Liver (tissue), 8 donors: ENCODE measurements at regions not wholly inside any gene's neighbourhood (a gene's known extent, or its start where the extent isn't known, plus 50 kb on each side); places are given as distances from the start of the nearest gene placed in this dataset.

Source experiments
- DNase-seq: peaks from one replicate; pipeline ENCODE4 v3.0.0-alpha.2; 2017; ENCODE audit warnings: low spot score
- H3K27ac ChIP-seq, 2 donors: one replicate each; pipeline ENCODE4 v1.7.0; 2013; ENCODE audit warnings: inconsistent platforms in 2 of 2, low read length in 2 of 2, control low read depth in 1 of 2, low read depth in 1 of 2, mild to moderate bottlenecking in 1 of 2
- H3K27me3 ChIP-seq, 4 donors: one replicate each; pipeline versions ENCODE4 v1.6.1 to v1.7.0; 2013; ENCODE audit warnings: low read length in 3 of 4, inconsistent platforms in 1 of 4, mild to moderate bottlenecking in 1 of 4, moderate library complexity in 1 of 4; ENCODE audit not compliant: control insufficient read depth in 4 of 4, insufficient read depth in 4 of 4
- H3K36me3 ChIP-seq, 4 donors: one replicate each; pipeline versions ENCODE4 v1.6.1 to v1.7.0; 2013; ENCODE audit warnings: low read length in 3 of 4, mild to moderate bottlenecking in 3 of 4, low read depth in 1 of 4, moderate library complexity in 1 of 4; ENCODE audit not compliant: control insufficient read depth in 4 of 4, insufficient read depth in 3 of 4
- H3K4me1 ChIP-seq, 4 donors: one replicate each; pipeline versions ENCODE4 v1.6.1 to v1.7.0; 2013; ENCODE audit warnings: low read length in 3 of 4, mild to moderate bottlenecking in 3 of 4, moderate library complexity in 1 of 4; ENCODE audit not compliant: control insufficient read depth in 4 of 4, insufficient read depth in 4 of 4
- H3K4me3 ChIP-seq, 3 donors: one replicate each; pipeline versions ENCODE4 v1.6.1 to v1.7.0; 2013; ENCODE audit warnings: low read length in 3 of 3, control low read depth in 1 of 3, low read depth in 1 of 3, mild to moderate bottlenecking in 1 of 3
- H3K9ac ChIP-seq, 2 donors: one replicate each; pipeline ENCODE4 v1.7.0; 2013; ENCODE audit warnings: low read length in 2 of 2, mild to moderate bottlenecking in 2 of 2, moderate library complexity in 2 of 2, control low read depth in 1 of 2, low read depth in 1 of 2
- H3K9me3 ChIP-seq, 4 donors: one replicate each; pipeline versions ENCODE4 v1.6.1 to v1.7.0; 2013; ENCODE audit warnings: low read length in 3 of 4; ENCODE audit not compliant: control insufficient read depth in 4 of 4
- EGR1 ChIP-seq, 2 donors: IDR thresholded peaks; 2 replicates each; pipeline ENCODE4 v1.6.1; 2016 to 2018; ENCODE audit warnings: antibody characterized with exemption in 2 of 2, low read depth in 2 of 2
- FOXA1 ChIP-seq: IDR thresholded peaks from 2 replicates; pipeline ENCODE4 v1.6.1; 2016; ENCODE audit warnings: antibody characterized with exemption
- FOXA2 ChIP-seq: IDR thresholded peaks from 2 replicates; pipeline ENCODE4 v1.6.1; 2016; ENCODE audit warnings: antibody characterized with exemption
- HNF4A ChIP-seq, 2 donors: conservative IDR thresholded peaks; 2 replicates each; pipeline ENCODE4 v1.6.1; 2016; ENCODE audit warnings: antibody characterized with exemption in 2 of 2, mild to moderate bottlenecking in 2 of 2
- HNF4G ChIP-seq: IDR thresholded peaks from 2 replicates; pipeline ENCODE4 v1.6.1; 2016; ENCODE audit warnings: antibody characterized with exemption
- JUND ChIP-seq, 2 donors: IDR thresholded peaks; 2 replicates each; pipeline ENCODE4 v1.6.1; 2016; ENCODE audit warnings: antibody characterized with exemption in 2 of 2
- NR2F2 ChIP-seq: IDR thresholded peaks from 2 replicates; pipeline ENCODE4 v1.6.1; 2016; ENCODE audit warnings: antibody characterized with exemption
- RAD21 ChIP-seq, 2 donors: IDR thresholded peaks; 2 replicates each; pipeline ENCODE4 v1.6.1; 2016; ENCODE audit warnings: antibody characterized with exemption in 2 of 2, mild to moderate bottlenecking in 2 of 2
- RXRA ChIP-seq, 2 donors: IDR thresholded peaks; 2 replicates each; pipeline ENCODE4 v1.6.1; 2017 to 2018; ENCODE audit warnings: antibody characterized with exemption in 2 of 2, mild to moderate bottlenecking in 1 of 2
- SP1 ChIP-seq: IDR thresholded peaks from 2 replicates; pipeline ENCODE4 v1.6.1; 2018; ENCODE audit warnings: antibody characterized with exemption, mild to moderate bottlenecking
- TAF1 ChIP-seq: conservative IDR thresholded peaks from 2 replicates; pipeline ENCODE4 v1.6.1; 2016; ENCODE audit warnings: antibody characterized with exemption, mild to moderate bottlenecking
- YY1 ChIP-seq: IDR thresholded peaks from 2 replicates; pipeline ENCODE4 v1.6.1; 2016; ENCODE audit warnings: antibody characterized with exemption, mild to moderate bottlenecking
- WGBS: extraction: QIAGEN DNeasy Blood & Tissue Kit; methylation state at CpG from one replicate; pipeline ENCODE4 v1.1.7; 2013; 5-methylcytosine and 5-hydroxymethylcytosine counted together
- TF ChIP-seq, protein P1 (sequence below): IDR thresholded peaks from 2 replicates; pipeline ENCODE4 v1.6.1; 2016; ENCODE audit warnings: antibody characterized with exemption, mild to moderate bottlenecking
- TF ChIP-seq, protein P2 (sequence below): IDR thresholded peaks from 2 replicates; pipeline ENCODE4 v1.6.1; 2016; ENCODE audit warnings: antibody characterized with exemption
- TF ChIP-seq, protein P3 (sequence below): IDR thresholded peaks from 2 replicates; pipeline ENCODE4 v1.6.1; 2016; ENCODE audit warnings: antibody characterized with exemption
- TF ChIP-seq, protein P4 (sequence below): fragments of 150-350 bp; IDR thresholded peaks from 2 replicates; pipeline ENCODE4 v1.5.1; 2017; ENCODE audit warnings: improper control_type of control experiment, low read depth, low read length; ENCODE audit not compliant: missing input control
- TF ChIP-seq, protein P5 (sequence below): IDR thresholded peaks from 2 replicates; pipeline ENCODE4 v1.6.1; 2016; ENCODE audit warnings: antibody characterized with exemption
- donor health status: healthy.
- donor health status: healthy.
- donor health status: healthy.
- donor health status: healthy.
- donor health status: healthy.

DNA sequence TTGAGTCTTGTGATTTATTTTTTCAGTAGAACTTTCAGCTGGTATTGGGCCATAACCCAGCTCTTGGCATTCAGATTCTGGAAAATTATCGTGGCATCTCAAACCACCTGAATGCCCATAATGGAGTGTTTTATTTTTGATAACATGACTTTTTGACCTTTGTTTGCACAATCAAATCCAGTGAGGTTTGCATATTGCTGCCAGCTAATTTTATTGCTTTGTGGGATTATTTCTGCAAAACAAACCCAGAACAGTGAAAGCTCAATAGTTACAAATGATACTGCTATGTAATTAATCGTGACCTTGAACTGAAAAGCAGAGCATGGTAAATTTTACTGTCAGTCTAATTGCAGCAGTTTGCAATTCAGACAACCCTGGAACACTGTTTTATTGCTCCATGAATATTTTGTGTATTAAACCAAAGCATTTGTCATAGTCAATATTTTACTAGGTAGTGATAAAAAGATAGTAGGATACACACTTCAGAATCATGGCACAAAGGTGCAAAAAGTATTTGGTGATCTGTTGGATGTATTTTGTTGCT lies 255.2 kb upstream of the NAV3 start:
- H3K9ac ChIP-seq: no peak overlapping the region
- WGBS: 57% methylated on average over 2 of the region's 2 CpGs
- no peak overlapping the region for H3K27ac ChIP-seq
- TF ChIP-seq JUND (IDR thresholded peaks at IDR 0.05) (no peak), SP1 (no peak), TAF1 (no peak), FOXA1 (no peak), EGR1 (IDR thresholded peaks at IDR 0.05; ENCODE audit: low read depth in 2 of 2) (no peak), HNF4A (conservative IDR thresholded peaks at IDR 0.05) (no peak), YY1 (no peak), FOXA2 (no peak), HNF4G (no peak), NR2F2 (no peak)
- TF ChIP-seq, protein P1, sequence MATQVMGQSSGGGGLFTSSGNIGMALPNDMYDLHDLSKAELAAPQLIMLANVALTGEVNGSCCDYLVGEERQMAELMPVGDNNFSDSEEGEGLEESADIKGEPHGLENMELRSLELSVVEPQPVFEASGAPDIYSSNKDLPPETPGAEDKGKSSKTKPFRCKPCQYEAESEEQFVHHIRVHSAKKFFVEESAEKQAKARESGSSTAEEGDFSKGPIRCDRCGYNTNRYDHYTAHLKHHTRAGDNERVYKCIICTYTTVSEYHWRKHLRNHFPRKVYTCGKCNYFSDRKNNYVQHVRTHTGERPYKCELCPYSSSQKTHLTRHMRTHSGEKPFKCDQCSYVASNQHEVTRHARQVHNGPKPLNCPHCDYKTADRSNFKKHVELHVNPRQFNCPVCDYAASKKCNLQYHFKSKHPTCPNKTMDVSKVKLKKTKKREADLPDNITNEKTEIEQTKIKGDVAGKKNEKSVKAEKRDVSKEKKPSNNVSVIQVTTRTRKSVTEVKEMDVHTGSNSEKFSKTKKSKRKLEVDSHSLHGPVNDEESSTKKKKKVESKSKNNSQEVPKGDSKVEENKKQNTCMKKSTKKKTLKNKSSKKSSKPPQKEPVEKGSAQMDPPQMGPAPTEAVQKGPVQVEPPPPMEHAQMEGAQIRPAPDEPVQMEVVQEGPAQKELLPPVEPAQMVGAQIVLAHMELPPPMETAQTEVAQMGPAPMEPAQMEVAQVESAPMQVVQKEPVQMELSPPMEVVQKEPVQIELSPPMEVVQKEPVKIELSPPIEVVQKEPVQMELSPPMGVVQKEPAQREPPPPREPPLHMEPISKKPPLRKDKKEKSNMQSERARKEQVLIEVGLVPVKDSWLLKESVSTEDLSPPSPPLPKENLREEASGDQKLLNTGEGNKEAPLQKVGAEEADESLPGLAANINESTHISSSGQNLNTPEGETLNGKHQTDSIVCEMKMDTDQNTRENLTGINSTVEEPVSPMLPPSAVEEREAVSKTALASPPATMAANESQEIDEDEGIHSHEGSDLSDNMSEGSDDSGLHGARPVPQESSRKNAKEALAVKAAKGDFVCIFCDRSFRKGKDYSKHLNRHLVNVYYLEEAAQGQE: no peak
- TF ChIP-seq, protein P2, sequence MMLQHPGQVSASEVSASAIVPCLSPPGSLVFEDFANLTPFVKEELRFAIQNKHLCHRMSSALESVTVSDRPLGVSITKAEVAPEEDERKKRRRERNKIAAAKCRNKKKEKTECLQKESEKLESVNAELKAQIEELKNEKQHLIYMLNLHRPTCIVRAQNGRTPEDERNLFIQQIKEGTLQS: no peak
- TF ChIP-seq, protein P3, sequence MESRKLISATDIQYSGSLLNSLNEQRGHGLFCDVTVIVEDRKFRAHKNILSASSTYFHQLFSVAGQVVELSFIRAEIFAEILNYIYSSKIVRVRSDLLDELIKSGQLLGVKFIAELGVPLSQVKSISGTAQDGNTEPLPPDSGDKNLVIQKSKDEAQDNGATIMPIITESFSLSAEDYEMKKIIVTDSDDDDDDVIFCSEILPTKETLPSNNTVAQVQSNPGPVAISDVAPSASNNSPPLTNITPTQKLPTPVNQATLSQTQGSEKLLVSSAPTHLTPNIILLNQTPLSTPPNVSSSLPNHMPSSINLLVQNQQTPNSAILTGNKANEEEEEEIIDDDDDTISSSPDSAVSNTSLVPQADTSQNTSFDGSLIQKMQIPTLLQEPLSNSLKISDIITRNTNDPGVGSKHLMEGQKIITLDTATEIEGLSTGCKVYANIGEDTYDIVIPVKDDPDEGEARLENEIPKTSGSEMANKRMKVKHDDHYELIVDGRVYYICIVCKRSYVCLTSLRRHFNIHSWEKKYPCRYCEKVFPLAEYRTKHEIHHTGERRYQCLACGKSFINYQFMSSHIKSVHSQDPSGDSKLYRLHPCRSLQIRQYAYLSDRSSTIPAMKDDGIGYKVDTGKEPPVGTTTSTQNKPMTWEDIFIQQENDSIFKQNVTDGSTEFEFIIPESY: no peak
- TF ChIP-seq, protein P4, sequence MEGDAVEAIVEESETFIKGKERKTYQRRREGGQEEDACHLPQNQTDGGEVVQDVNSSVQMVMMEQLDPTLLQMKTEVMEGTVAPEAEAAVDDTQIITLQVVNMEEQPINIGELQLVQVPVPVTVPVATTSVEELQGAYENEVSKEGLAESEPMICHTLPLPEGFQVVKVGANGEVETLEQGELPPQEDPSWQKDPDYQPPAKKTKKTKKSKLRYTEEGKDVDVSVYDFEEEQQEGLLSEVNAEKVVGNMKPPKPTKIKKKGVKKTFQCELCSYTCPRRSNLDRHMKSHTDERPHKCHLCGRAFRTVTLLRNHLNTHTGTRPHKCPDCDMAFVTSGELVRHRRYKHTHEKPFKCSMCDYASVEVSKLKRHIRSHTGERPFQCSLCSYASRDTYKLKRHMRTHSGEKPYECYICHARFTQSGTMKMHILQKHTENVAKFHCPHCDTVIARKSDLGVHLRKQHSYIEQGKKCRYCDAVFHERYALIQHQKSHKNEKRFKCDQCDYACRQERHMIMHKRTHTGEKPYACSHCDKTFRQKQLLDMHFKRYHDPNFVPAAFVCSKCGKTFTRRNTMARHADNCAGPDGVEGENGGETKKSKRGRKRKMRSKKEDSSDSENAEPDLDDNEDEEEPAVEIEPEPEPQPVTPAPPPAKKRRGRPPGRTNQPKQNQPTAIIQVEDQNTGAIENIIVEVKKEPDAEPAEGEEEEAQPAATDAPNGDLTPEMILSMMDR: no peak
- H3K36me3 ChIP-seq: no peaks in the 10 kb centered on the region
- H3K4me3 ChIP-seq: no peak overlapping the region
- H3K9me3 ChIP-seq: no peaks in the 10 kb centered on the region
- H3K27me3 ChIP-seq: peaks cover 0 to 2% (median 0%) of the 10 kb centered on the region in 4 donors
- DNase-seq: no peak
- H3K4me1 ChIP-seq: no peaks in the 10 kb centered on the region

DNA sequence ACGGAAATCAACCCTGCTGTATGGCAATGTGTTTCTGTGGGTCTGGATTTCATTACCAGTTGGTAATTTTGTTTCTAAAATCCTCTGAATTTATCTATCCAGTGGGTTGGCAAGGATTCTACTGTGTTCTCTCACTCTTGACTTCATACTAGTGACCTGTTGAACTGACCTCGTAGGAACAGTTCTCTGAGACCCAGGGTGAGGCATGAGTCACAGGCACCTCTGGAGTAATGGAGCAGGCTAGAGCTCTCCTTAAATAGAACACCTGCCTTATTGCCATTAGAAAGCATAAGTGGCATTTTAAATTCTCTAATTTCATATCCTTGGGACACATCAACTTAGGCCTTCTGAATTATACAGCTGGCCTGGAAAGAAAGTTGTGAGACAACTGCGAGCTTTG lies 258.3 kb upstream of the NAV3 start:
- 68% methylated on average over 3 of the region's 3 CpGs for WGBS
- no peak for DNase-seq
- Histone ChIP-seq H3K4me3 (no peak overlapping the region), H3K9ac (no peak overlapping the region), H3K27ac (no peak overlapping the region), H3K4me1 (no peaks in the 10 kb centered on the region), H3K27me3 (no peaks in the 10 kb centered on the region), H3K9me3 (no peaks in the 10 kb centered on the region), H3K36me3 (no peaks in the 10 kb centered on the region)
- TF ChIP-seq, protein P5, sequence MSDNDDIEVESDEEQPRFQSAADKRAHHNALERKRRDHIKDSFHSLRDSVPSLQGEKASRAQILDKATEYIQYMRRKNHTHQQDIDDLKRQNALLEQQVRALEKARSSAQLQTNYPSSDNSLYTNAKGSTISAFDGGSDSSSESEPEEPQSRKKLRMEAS: no peak
- TF ChIP-seq NR2F2 (no peak), TAF1 (no peak), SP1 (no peak), RXRA (IDR thresholded peaks at IDR 0.05) (no peak), HNF4G (no peak), JUND (IDR thresholded peaks at IDR 0.05) (no peak), FOXA1 (no peak), YY1 (no peak), HNF4A (conservative IDR thresholded peaks at IDR 0.05) (no peak), FOXA2 (no peak), RAD21 (IDR thresholded peaks at IDR 0.05) (no peak)
- TF ChIP-seq, protein P2: no peak
- TF ChIP-seq, protein P3: no peak
- TF ChIP-seq, protein P4: no peak
